Neural cell (in vitro differentiated cells): ENCODE measurements at regions not wholly inside any gene's neighbourhood (a gene's known extent, or its start where the extent isn't known, plus 50 kb on each side); places are given as distances from the start of the nearest gene placed in this dataset.

Source experiments
- H2AFZ ChIP-seq: fragments of 200-600, 300-800 bp; sonication (generic), shearing (Covaris generic); 2 replicates; pipeline ENCODE4 v1.6.0; 2014; ENCODE audit warnings: low read depth, mild to moderate bottlenecking, antibody characterized with exemption, low read length, moderate library complexity
- H3F3A ChIP-seq: fragments of 200-600 bp; shearing (Covaris generic); 2 replicates; pipeline ENCODE4 v1.6.1; 2016; ENCODE audit warnings: mild to moderate bottlenecking, moderate library complexity, mixed read lengths, antibody characterized with exemption, low read length; ENCODE audit not compliant: insufficient read depth, poor library complexity, severe bottlenecking
- H3K27ac ChIP-seq: fragments of 200-600, 300-800 bp; sonication (generic), shearing (Covaris generic); 2 replicates; pipeline ENCODE4 v1.5.1; 2014; ENCODE audit warnings: mild to moderate bottlenecking, low read length, moderate library complexity
- H3K27me3 ChIP-seq: fragments of 300-800, 200-600 bp; sonication (generic), shearing (Covaris generic); 2 replicates; pipeline ENCODE4 v1.6.0; 2014; ENCODE audit warnings: mild to moderate bottlenecking, low read depth, low read length, moderate library complexity; ENCODE audit not compliant: insufficient read depth
- H3K36me3 ChIP-seq: fragments of 300-800, 200-600 bp; sonication (generic), shearing (Covaris generic); 2 replicates; pipeline ENCODE4 v1.5.1; 2014; ENCODE audit warnings: mild to moderate bottlenecking, antibody characterized with exemption, low read length, moderate library complexity; ENCODE audit not compliant: insufficient read depth
- H3K4me2 ChIP-seq: fragments of 300-800, 200-600 bp; sonication (generic), shearing (Covaris generic); 2 replicates; pipeline ENCODE4 v1.6.0; 2014; ENCODE audit warnings: mild to moderate bottlenecking, low read length
- H3K4me3 ChIP-seq: fragments of 300-800, 200-600 bp; sonication (generic), shearing (Covaris generic); 2 replicates; pipeline ENCODE4 v1.5.1; 2014; ENCODE audit warnings: mild to moderate bottlenecking, low read length, moderate library complexity
- H3K79me2 ChIP-seq: fragments of 200-600 bp; shearing (Covaris generic); replicated peaks from 2 replicates; pipeline ENCODE4 v1.6.0; 2014; ENCODE audit warnings: mild to moderate bottlenecking, low read length, moderate library complexity; ENCODE audit not compliant: insufficient read depth
- H3K9ac ChIP-seq: fragments of 300-800, 200-600 bp; sonication (generic), shearing (Covaris generic); 2 replicates; pipeline ENCODE4 v1.6.1; 2016; ENCODE audit warnings: mild to moderate bottlenecking, low read length, mixed read lengths
- H3K9me2 ChIP-seq: fragments of 200-600 bp; shearing (Covaris generic); 2 replicates; pipeline ENCODE4 v1.6.1; 2016; ENCODE audit warnings: mild to moderate bottlenecking, low read length, mixed read lengths; ENCODE audit not compliant: insufficient read depth
- H3K9me3 ChIP-seq: fragments of 200-600, 300-800 bp; sonication (generic), shearing (Covaris generic); 2 replicates; pipeline ENCODE4 v1.6.1; 2016; ENCODE audit warnings: mild to moderate bottlenecking, mixed run types, low read length, moderate library complexity, mixed read lengths
- H4K20me1 ChIP-seq: fragments of 200-600 bp; shearing (Covaris generic); 2 replicates; pipeline ENCODE4 v1.6.1; 2016; ENCODE audit warnings: mild to moderate bottlenecking, mixed run types; ENCODE audit not compliant: insufficient read depth
- EP300 ChIP-seq: fragments of 450-650 bp; conservative IDR thresholded peaks from 2 replicates; pipeline ENCODE4 v1.6.1; 2014; ENCODE audit warnings: antibody characterized with exemption, mild to moderate bottlenecking, moderate library complexity; ENCODE audit not compliant: poor library complexity, severe bottlenecking
- EZH2 ChIP-seq: fragments of 200-600, 300-800 bp; shearing (Covaris generic), sonication (generic); IDR thresholded peaks from 2 replicates; pipeline ENCODE4 v1.6.1; 2014; ENCODE audit warnings: antibody characterized with exemption, low read length, borderline replicate concordance, mild to moderate bottlenecking; ENCODE audit not compliant: insufficient read depth, poor library complexity, severe bottlenecking
- MXI1 ChIP-seq: fragments of 450-650 bp; conservative IDR thresholded peaks from 2 replicates; pipeline ENCODE4 v1.6.1; 2014; ENCODE audit warnings: antibody characterized with exemption, mild to moderate bottlenecking; ENCODE audit not compliant: poor library complexity, severe bottlenecking
- POLR2AphosphoS5 ChIP-seq: IDR thresholded peaks from 2 replicates; pipeline ENCODE4 v1.6.1; 2012
- RAD21 ChIP-seq: fragments of 450-650 bp; conservative IDR thresholded peaks from 2 replicates; pipeline ENCODE4 v1.6.1; 2014; ENCODE audit warnings: antibody characterized with exemption, mild to moderate bottlenecking, moderate library complexity
- REST ChIP-seq: IDR thresholded peaks from 2 replicates; pipeline ENCODE4 v1.6.1; 2012; ENCODE audit warnings: borderline replicate concordance
- SMC3 ChIP-seq: fragments of 450-650 bp; conservative IDR thresholded peaks from 2 replicates; pipeline ENCODE4 v1.6.1; 2014; ENCODE audit warnings: antibody characterized with exemption, mild to moderate bottlenecking, moderate library complexity; ENCODE audit not compliant: poor library complexity
- TAF1 ChIP-seq: IDR thresholded peaks from 2 replicates; pipeline ENCODE4 v1.6.1; 2012; ENCODE audit warnings: low read depth
- TF ChIP-seq, protein P1 (sequence below): fragments of 450-650 bp; IDR thresholded peaks from 2 replicates; pipeline ENCODE4 v1.5.1; 2014; ENCODE audit warnings: antibody characterized with exemption, mild to moderate bottlenecking, moderate library complexity; ENCODE audit not compliant: poor library complexity, severe bottlenecking

DNA sequence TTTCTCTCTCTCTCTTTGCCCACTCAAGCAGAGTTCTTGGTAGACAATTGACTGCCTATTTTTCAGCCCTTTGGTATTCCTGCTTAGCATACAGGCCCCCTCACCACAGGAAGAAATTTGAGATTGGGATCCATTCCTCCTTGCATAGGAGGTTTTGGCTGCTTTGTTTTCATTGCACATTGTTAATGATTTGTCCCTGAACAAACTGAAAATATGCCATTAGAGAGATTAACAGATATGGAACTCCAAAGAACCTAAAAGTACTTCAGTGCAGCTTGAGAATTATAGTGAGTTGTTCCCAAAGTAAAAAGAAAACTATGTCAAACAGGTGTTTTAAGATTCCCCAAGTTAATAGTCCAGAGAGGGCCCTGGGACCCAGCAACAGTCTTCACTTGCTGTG is 200.0 kb downstream of the TTLL7 start:
- H3K4me2 ChIP-seq: no peak overlapping the region
- H3F3A ChIP-seq: no peaks in the 10 kb centered on the region
- no peak overlapping the region for H2AFZ ChIP-seq
- no peaks in the 10 kb centered on the region for H3K79me2 ChIP-seq
- no peak overlapping the region for H3K9ac ChIP-seq
- H3K27me3 ChIP-seq: no peaks in the 10 kb centered on the region
- H3K9me3 ChIP-seq: no peaks in the 10 kb centered on the region
- H3K27ac ChIP-seq: no peak overlapping the region
- H4K20me1 ChIP-seq: no peaks in the 10 kb centered on the region
- no peak overlapping the region for H3K4me3 ChIP-seq
- no peaks in the 10 kb centered on the region for H3K36me3 ChIP-seq
- TF ChIP-seq POLR2AphosphoS5: no peak
- no peak for TF ChIP-seq TAF1
- TF ChIP-seq EZH2: no peak
- TF ChIP-seq EP300: no peak
- no peak for TF ChIP-seq REST
- TF ChIP-seq SMC3: no peak
- TF ChIP-seq MXI1: no peak
- H3K9me2 ChIP-seq: no peaks in the 10 kb centered on the region

DNA sequence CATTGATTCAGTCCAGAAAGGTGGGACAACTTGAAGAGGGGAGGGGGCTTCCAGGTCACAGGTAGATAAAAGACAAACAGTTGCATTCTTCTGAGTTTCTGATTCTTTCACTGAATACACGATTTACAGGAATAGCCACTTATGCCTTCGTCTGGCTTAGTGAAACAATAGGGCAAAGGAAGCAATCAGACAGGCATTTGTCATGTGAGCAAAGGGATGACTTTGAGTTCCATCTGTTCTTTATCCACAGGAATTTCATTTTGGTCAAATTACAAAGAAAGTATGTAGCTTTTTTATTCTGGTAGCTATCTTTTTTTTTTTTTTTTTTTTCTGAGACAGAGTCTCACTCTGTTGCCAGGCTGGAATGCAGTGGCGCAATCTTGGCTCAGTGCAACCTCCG is 202.5 kb downstream of the TTLL7 start:
- no peak overlapping the region for H2AFZ ChIP-seq
- no peak overlapping the region for H3K9ac ChIP-seq
- H3K27me3 ChIP-seq: no peaks in the 10 kb centered on the region
- no peaks in the 10 kb centered on the region for H4K20me1 ChIP-seq
- no peaks in the 10 kb centered on the region for H3K79me2 ChIP-seq
- TF ChIP-seq MXI1: no peak
- no peak for TF ChIP-seq EP300
- no peak for TF ChIP-seq POLR2AphosphoS5
- TF ChIP-seq EZH2: no peak
- no peak for TF ChIP-seq REST
- no peak for TF ChIP-seq SMC3
- TF ChIP-seq RAD21: no peak
- TF ChIP-seq TAF1: no peak
- TF ChIP-seq, protein P1, sequence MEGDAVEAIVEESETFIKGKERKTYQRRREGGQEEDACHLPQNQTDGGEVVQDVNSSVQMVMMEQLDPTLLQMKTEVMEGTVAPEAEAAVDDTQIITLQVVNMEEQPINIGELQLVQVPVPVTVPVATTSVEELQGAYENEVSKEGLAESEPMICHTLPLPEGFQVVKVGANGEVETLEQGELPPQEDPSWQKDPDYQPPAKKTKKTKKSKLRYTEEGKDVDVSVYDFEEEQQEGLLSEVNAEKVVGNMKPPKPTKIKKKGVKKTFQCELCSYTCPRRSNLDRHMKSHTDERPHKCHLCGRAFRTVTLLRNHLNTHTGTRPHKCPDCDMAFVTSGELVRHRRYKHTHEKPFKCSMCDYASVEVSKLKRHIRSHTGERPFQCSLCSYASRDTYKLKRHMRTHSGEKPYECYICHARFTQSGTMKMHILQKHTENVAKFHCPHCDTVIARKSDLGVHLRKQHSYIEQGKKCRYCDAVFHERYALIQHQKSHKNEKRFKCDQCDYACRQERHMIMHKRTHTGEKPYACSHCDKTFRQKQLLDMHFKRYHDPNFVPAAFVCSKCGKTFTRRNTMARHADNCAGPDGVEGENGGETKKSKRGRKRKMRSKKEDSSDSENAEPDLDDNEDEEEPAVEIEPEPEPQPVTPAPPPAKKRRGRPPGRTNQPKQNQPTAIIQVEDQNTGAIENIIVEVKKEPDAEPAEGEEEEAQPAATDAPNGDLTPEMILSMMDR: no peak
- no peaks in the 10 kb centered on the region for H3K36me3 ChIP-seq
- H3K9me2 ChIP-seq: no peaks in the 10 kb centered on the region
- H3K4me2 ChIP-seq: no peak overlapping the region
- no peak overlapping the region for H3K4me3 ChIP-seq
- H3F3A ChIP-seq: no peaks in the 10 kb centered on the region
- H3K9me3 ChIP-seq: no peaks in the 10 kb centered on the region
- no peak overlapping the region for H3K27ac ChIP-seq
